AG09319 (cell line): ENCODE measurements at regions not wholly inside any gene's neighbourhood (a gene's known extent, or its start where the extent isn't known, plus 50 kb on each side); places are given as distances from the start of the nearest gene placed in this dataset.
"Not testable (repeated sequence)": the region's sequence is repeated elsewhere in the genome, so short reads cannot be mapped to it uniquely, and the experiment has no call there.

Source experiments
- DNase-seq: peaks from one replicate; pipeline ENCODE4 v3.0.0-alpha.2; 2010; ENCODE audit warnings: low read depth; ENCODE audit errors: extremely low read depth
- CTCF ChIP-seq: IDR thresholded peaks from 2 replicates; pipeline ENCODE4 v1.5.1; 2011; ENCODE audit warnings: low read depth, mild to moderate bottlenecking, inconsistent platforms, low read length, moderate library complexity

GRCh38 chr15:88994286-88994685 lies 81.1 kb upstream of the MFGE8 start:
- no peak for DNase-seq
- TF ChIP-seq CTCF: no peak

- DNase-seq: no peak
- no peak for TF ChIP-seq CTCF
These were observed 82.3 kb upstream of the MFGE8 start for GRCh38 chr15:88995449-88995848.

- no peak for TF ChIP-seq CTCF
- DNase-seq: no peak
These were observed 84.4 kb upstream of the MFGE8 start for GRCh38 chr15:88997531-88997930.

GRCh38 chr15:88998980-88999713 lies 86.0 kb upstream of the MFGE8 start:
- DNase-seq: no peak
- TF ChIP-seq CTCF: no peak

- DNase-seq: not testable (repeated sequence)
These were observed 86.5 kb upstream of the ABHD2 start for GRCh38 chr15:89001708-89002275.

- DNase-seq: no peak
- TF ChIP-seq CTCF: no peak
These were observed 85.9 kb upstream of the ABHD2 start for GRCh38 chr15:89002281-89002761.

GRCh38 chr15:89002830-89003229 lies 85.4 kb upstream of the ABHD2 start:
- no peak for TF ChIP-seq CTCF
- no peak for DNase-seq
